Parathyroid adenoma (tissue), 2 donors: ENCODE measurements at regions not wholly inside any gene's neighbourhood (a gene's known extent, or its start where the extent isn't known, plus 50 kb on each side); places are given as distances from the start of the nearest gene placed in this dataset.

Experiments
- H2AFZ ChIP-seq: fragments of 300-600 bp; sonication (generic); one replicate; pipeline ENCODE4 v1.7.0; 2017; ENCODE audit warnings: antibody characterized with exemption, mild to moderate bottlenecking
- H3K27ac ChIP-seq: fragments of 300-600 bp; sonication (generic); one replicate; pipeline ENCODE4 v1.7.0; 2017
- H3K27me3 ChIP-seq: fragments of 300-600 bp; sonication (generic); one replicate; pipeline ENCODE4 v1.7.0; 2017; ENCODE audit warnings: low read length; ENCODE audit not compliant: control insufficient read depth, insufficient read depth
- H3K36me3 ChIP-seq: fragments of 300-600 bp; sonication (generic); one replicate; pipeline ENCODE4 v1.7.0; 2017; ENCODE audit warnings: low read length; ENCODE audit not compliant: control insufficient read depth, insufficient read depth
- H3K4me1 ChIP-seq: fragments of 300-600 bp; sonication (generic); one replicate; pipeline ENCODE4 v1.7.0; 2017; ENCODE audit warnings: control low read depth
- H3K4me2 ChIP-seq: fragments of 300-600 bp; sonication (generic); one replicate; pipeline ENCODE4 v1.7.0; 2017; ENCODE audit warnings: low read length
- H3K4me3 ChIP-seq: fragments of 300-600 bp; sonication (generic); one replicate; pipeline ENCODE4 v1.7.0; 2017; ENCODE audit warnings: low read depth, low read length
- H3K79me2 ChIP-seq: fragments of 300-600 bp; sonication (generic); one replicate; pipeline ENCODE4 v1.7.0; 2017; ENCODE audit warnings: control low read depth
- H3K9ac ChIP-seq: fragments of 300-600 bp; sonication (generic); one replicate; pipeline ENCODE4 v1.7.0; 2017; ENCODE audit warnings: mild to moderate bottlenecking
- H3K9me3 ChIP-seq: fragments of 300-600 bp; sonication (generic); one replicate; pipeline ENCODE4 v1.7.0; 2017; ENCODE audit warnings: low read length; ENCODE audit not compliant: control insufficient read depth
- CTCF ChIP-seq: fragments of 300-600 bp; sonication (generic); IDR thresholded peaks from one replicate; pipeline ENCODE4 v1.7.0; 2017; ENCODE audit warnings: antibody characterized with exemption, mild to moderate bottlenecking
- donor health status: primary hyperparathyroidism.

GRCh38 chr13:47480951-47481350 lies 520.1 kb downstream of the SUCLA2 start:
- no peaks in the 10 kb centered on the region for H3K9me3 ChIP-seq
- H3K4me1 ChIP-seq, result no peaks in the 10 kb centered on the region
- no peak for TF ChIP-seq CTCF
- no peak overlapping the region for H3K4me3 ChIP-seq
- H3K27ac ChIP-seq, result no peak overlapping the region
- H2AFZ ChIP-seq, result no peak overlapping the region
- H3K36me3 ChIP-seq, result no peaks in the 10 kb centered on the region
- no peaks in the 10 kb centered on the region for H3K79me2 ChIP-seq
- no peak overlapping the region for H3K4me2 ChIP-seq
- no peak overlapping the region for H3K9ac ChIP-seq
- no peaks in the 10 kb centered on the region for H3K27me3 ChIP-seq

- Histone ChIP-seq H3K4me2 (no peak overlapping the region), H3K27me3 (no peaks in the 10 kb centered on the region), H3K36me3 (no peaks in the 10 kb centered on the region), H3K4me3 (no peak overlapping the region), H3K9ac (no peak overlapping the region), H2AFZ (no peak overlapping the region), H3K27ac (no peak overlapping the region), H3K9me3 (no peaks in the 10 kb centered on the region), H3K79me2 (no peaks in the 10 kb centered on the region), H3K4me1 (no peaks in the 10 kb centered on the region)
- TF ChIP-seq CTCF, result no peak
Observed at GRCh38 chr13:47480121-47480520, 521.0 kb downstream of the SUCLA2 start.

GRCh38 chr13:47478985-47479384 lies 522.1 kb downstream of the SUCLA2 start:
- Histone ChIP-seq H2AFZ (no peak overlapping the region), H3K4me1 (no peaks in the 10 kb centered on the region), H3K79me2 (no peaks in the 10 kb centered on the region), H3K27me3 (no peaks in the 10 kb centered on the region), H3K4me3 (no peak overlapping the region), H3K27ac (no peak overlapping the region), H3K9me3 (no peaks in the 10 kb centered on the region), H3K4me2 (no peak overlapping the region), H3K36me3 (no peaks in the 10 kb centered on the region), H3K9ac (no peak overlapping the region)
- no peak for TF ChIP-seq CTCF

- Histone ChIP-seq H3K4me2 (no peak overlapping the region), H3K9me3 (no peaks in the 10 kb centered on the region), H3K9ac (no peak overlapping the region), H3K4me1 (no peaks in the 10 kb centered on the region), H3K27ac (no peak overlapping the region), H3K4me3 (no peak overlapping the region), H3K79me2 (no peaks in the 10 kb centered on the region), H3K27me3 (no peaks in the 10 kb centered on the region), H2AFZ (no peak overlapping the region), H3K36me3 (no peaks in the 10 kb centered on the region)
- TF ChIP-seq CTCF, result no peak
Observed at GRCh38 chr13:47475441-47475948, 525.6 kb downstream of the SUCLA2 start.

- H2AFZ ChIP-seq, result no peak overlapping the region
- no peaks in the 10 kb centered on the region for H3K4me1 ChIP-seq
- H3K4me2 ChIP-seq, result no peak overlapping the region
- H3K4me3 ChIP-seq, result no peak overlapping the region
- H3K36me3 ChIP-seq, result no peaks in the 10 kb centered on the region
- no peak overlapping the region for H3K27ac ChIP-seq
- no peaks in the 10 kb centered on the region for H3K27me3 ChIP-seq
- H3K79me2 ChIP-seq, result no peaks in the 10 kb centered on the region
- H3K9me3 ChIP-seq, result no peaks in the 10 kb centered on the region
- H3K9ac ChIP-seq, result no peak overlapping the region
- TF ChIP-seq CTCF, result no peak
Observed at GRCh38 chr13:47474839-47475238, 526.2 kb downstream of the SUCLA2 start.
